Renal cortex interstitium (tissue), 11 donors: ENCODE measurements at regions not wholly inside any gene's neighbourhood (a gene's known extent, or its start where the extent isn't known, plus 50 kb on each side); places are given as distances from the start of the nearest gene placed in this dataset.
A peak's percentile ranks its signal among the peaks of the same experiment; 100 is the strongest.
"Not testable (repeated sequence)": the region's sequence is repeated elsewhere in the genome, so short reads cannot be mapped to it uniquely, and the experiment has no call there.

Experiments used
- DNase-seq, 11 donors: peaks; one replicate each; pipeline ENCODE4 v3.0.0-alpha.2; 2013; ENCODE audit warnings: low read depth in 9 of 11, low spot score in 4 of 11; ENCODE audit errors: extremely low read depth in 1 of 11

- DNase-seq = no peak
Observed at GRCh38 chr5:3110371-3110770, 358.9 kb upstream of the IRX2 start.

GRCh38 chr5:3107156-3107611 is 355.7 kb upstream of the IRX2 start:
- no peak for DNase-seq

- no peak for DNase-seq
Observed at GRCh38 chr5:3105581-3105980, 354.1 kb upstream of the IRX2 start.

- no peak for DNase-seq
Observed at GRCh38 chr5:3105172-3105571, 353.7 kb upstream of the IRX2 start.

- DNase-seq = no peak
Observed at GRCh38 chr5:3104429-3105060, 353.1 kb upstream of the IRX2 start.

- DNase-seq = peak in 8 of 11 donors; percentile 17 to 55 (median 40)
Observed at GRCh38 chr5:3103262-3103811, 351.9 kb upstream of the IRX2 start.

GRCh38 chr5:3102531-3102930 is 351.1 kb upstream of the IRX2 start:
- no peak for DNase-seq

- no peak for DNase-seq
Observed at GRCh38 chr5:3101561-3101960, 350.1 kb upstream of the IRX2 start.

- no peak for DNase-seq
Observed at GRCh38 chr5:3100921-3101551, 349.6 kb upstream of the IRX2 start.

- DNase-seq = no peak
Observed at GRCh38 chr5:3099954-3100353, 348.5 kb upstream of the IRX2 start.

- no peak for DNase-seq
Observed at GRCh38 chr5:3099526-3099925, 348.0 kb upstream of the IRX2 start.

- DNase-seq = no peak
Observed at GRCh38 chr5:3098821-3099220, 347.3 kb upstream of the IRX2 start.

GRCh38 chr5:3092664-3093063 is 341.2 kb upstream of the IRX2 start:
- no peak for DNase-seq

- DNase-seq = no peak
Observed at GRCh38 chr5:3092211-3092610, 340.7 kb upstream of the IRX2 start.

GRCh38 chr5:3091040-3091774 is 339.7 kb upstream of the IRX2 start:
- DNase-seq = no peak

GRCh38 chr5:3090305-3090704 is 338.8 kb upstream of the IRX2 start:
- not testable (repeated sequence) for DNase-seq

- DNase-seq = no peak
Observed at GRCh38 chr5:3080366-3080765, 328.9 kb upstream of the IRX2 start.

- DNase-seq = no peak
Observed at GRCh38 chr5:3077684-3078083, 326.2 kb upstream of the IRX2 start.

GRCh38 chr5:3075309-3075708 is 323.8 kb upstream of the IRX2 start:
- DNase-seq = no peak

- no peak for DNase-seq
Observed at GRCh38 chr5:3068401-3068800, 316.9 kb upstream of the IRX2 start.
